IPS-20b (cell line): ENCODE measurements at regions not wholly inside any gene's neighbourhood (a gene's known extent, or its start where the extent isn't known, plus 50 kb on each side); places are given as distances from the start of the nearest gene placed in this dataset.
"Not testable (repeated sequence)": the region's sequence is repeated elsewhere in the genome, so short reads cannot be mapped to it uniquely, and the experiment has no call there.

Source experiments
- H3K27ac ChIP-seq: one replicate; pipeline ENCODE4 v1.5.1; 2013; ENCODE audit warnings: low read length
- H3K27me3 ChIP-seq: 2 replicates; pipeline ENCODE4 v1.6.1; 2013; ENCODE audit warnings: mild to moderate bottlenecking, low read length, inconsistent platforms; ENCODE audit not compliant: insufficient read depth
- H3K36me3 ChIP-seq: 2 replicates; pipeline ENCODE4 v1.6.1; 2013; ENCODE audit warnings: low read depth, mild to moderate bottlenecking, inconsistent platforms, low read length, moderate library complexity; ENCODE audit not compliant: insufficient read depth
- H3K4me1 ChIP-seq: 2 replicates; pipeline ENCODE4 v1.6.1; 2013; ENCODE audit warnings: mild to moderate bottlenecking, control low read depth, inconsistent platforms, low read length, moderate library complexity; ENCODE audit not compliant: insufficient read depth
- H3K4me3 ChIP-seq: 2 replicates; pipeline ENCODE4 v1.5.1; 2013; ENCODE audit warnings: mild to moderate bottlenecking, low read length, inconsistent platforms
- H3K9ac ChIP-seq: 2 replicates; pipeline ENCODE4 v1.6.1; 2013; ENCODE audit warnings: low read depth, mild to moderate bottlenecking, inconsistent platforms, low read length, moderate library complexity
- H3K9me3 ChIP-seq: 2 replicates; pipeline ENCODE4 v1.6.1; 2013; ENCODE audit warnings: mild to moderate bottlenecking, low read depth, low read length, inconsistent platforms; ENCODE audit not compliant: insufficient read depth

DNA sequence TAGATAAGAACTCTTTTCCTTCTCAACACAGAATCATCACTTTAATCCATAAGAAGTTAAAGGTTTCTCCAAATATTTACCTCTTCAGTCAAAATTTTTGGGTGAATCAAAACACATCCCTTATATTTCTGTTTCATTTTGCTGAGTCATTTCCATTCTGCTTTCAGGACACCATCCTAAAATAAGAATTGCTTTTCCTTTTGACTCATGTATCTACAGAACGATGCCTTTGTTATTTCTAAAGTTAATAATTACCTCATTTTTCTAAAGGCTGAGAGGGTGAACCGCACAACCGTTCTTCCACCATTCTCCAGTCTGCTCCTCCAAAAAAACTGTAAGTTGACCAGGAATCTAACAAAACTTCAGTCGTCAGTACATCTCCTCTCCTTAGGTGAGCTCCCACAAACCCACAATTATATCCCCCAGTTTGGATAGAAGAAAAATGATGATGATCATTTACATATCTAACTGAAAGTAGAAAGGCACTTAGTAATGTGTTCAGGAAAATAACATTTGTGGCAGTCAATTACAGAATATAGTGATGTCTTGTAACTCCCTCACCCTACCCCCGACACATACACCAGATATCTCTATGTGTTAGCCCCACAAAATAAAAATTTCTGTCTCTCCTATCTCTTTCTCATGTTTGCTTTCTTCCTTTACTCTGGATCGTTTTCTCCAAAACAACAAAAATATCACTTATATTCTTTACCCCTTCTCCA, 162.5 kb downstream of the RAD51AP2 start:
- H3K27me3 ChIP-seq: no peaks in the 10 kb centered on the region
- no peaks in the 10 kb centered on the region for H3K4me1 ChIP-seq
- H3K36me3 ChIP-seq: no peaks in the 10 kb centered on the region
- H3K4me3 ChIP-seq: no peak overlapping the region
- no peak overlapping the region for H3K27ac ChIP-seq
- H3K9me3 ChIP-seq: no peaks in the 10 kb centered on the region
- no peak overlapping the region for H3K9ac ChIP-seq

DNA sequence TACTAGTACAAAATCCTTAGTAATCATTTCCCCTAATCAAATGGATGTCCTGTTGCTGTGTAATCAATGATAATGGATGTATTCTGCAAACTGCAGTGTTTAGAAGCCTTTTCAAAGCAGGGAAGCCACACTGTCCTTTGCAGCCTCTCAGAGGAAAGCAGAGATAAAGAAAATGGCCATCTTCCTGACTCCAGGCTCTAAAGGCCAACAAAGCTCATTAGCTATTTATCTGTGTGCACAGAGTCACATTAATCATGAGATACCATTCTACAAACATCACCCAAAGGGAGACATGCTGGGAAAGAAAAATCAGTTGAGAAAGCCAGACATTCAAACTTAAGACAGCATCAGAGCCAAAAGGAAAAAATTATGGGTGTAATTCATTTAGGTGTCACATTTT, 165.0 kb downstream of the RAD51AP2 start:
- Histone ChIP-seq H3K9ac (no peak overlapping the region), H3K27ac (no peak overlapping the region), H3K9me3 (no peaks in the 10 kb centered on the region), H3K36me3 (no peaks in the 10 kb centered on the region), H3K4me1 (no peaks in the 10 kb centered on the region), H3K4me3 (no peak overlapping the region), H3K27me3 (no peaks in the 10 kb centered on the region)

- not testable (repeated sequence) for H3K4me3 ChIP-seq, H3K27ac ChIP-seq, H3K27me3 ChIP-seq, H3K4me1 ChIP-seq, H3K9me3 ChIP-seq, H3K9ac ChIP-seq, H3K36me3 ChIP-seq
These were observed 175.5 kb downstream of the RAD51AP2 start for GRCh38 chr2:17342692-17343091.

DNA sequence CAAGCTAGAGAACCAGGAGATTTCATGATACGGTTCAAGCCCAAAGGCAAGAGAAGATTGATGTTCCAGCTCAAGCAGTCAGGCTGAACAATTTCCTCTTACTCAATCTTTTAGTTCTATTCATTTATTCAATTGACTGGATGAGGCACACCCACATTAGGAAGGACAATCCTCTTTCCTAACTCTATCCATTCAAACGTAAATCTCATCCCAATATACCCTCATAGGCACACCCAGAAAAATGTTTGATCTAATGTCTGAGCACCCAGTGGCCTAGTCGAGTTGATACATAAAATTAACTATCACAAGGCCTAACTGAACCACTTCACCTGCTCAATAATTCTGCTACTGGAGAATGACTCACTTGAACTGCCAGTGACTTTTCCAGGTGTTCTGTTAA, 180.7 kb downstream of the RAD51AP2 start:
- H3K4me3 ChIP-seq: no peak overlapping the region
- H3K27ac ChIP-seq: no peak overlapping the region
- no peak overlapping the region for H3K9ac ChIP-seq
- H3K27me3 ChIP-seq: no peaks in the 10 kb centered on the region
- H3K9me3 ChIP-seq: no peaks in the 10 kb centered on the region
- H3K4me1 ChIP-seq: peaks cover 7% of the 10 kb centered on the region; the same call in 1 of the 2 replicates
- no peaks in the 10 kb centered on the region for H3K36me3 ChIP-seq

- Histone ChIP-seq H3K27me3 (no peaks in the 10 kb centered on the region), H3K9ac (no peak overlapping the region), H3K27ac (no peak overlapping the region), H3K36me3 (no peaks in the 10 kb centered on the region), H3K9me3 (no peaks in the 10 kb centered on the region), H3K4me1 (peaks cover 7% of the 10 kb centered on the region; the same call in 1 of the 2 replicates), H3K4me3 (no peak overlapping the region)
These were observed 181.8 kb downstream of the RAD51AP2 start for GRCh38 chr2:17336458-17336857.

DNA sequence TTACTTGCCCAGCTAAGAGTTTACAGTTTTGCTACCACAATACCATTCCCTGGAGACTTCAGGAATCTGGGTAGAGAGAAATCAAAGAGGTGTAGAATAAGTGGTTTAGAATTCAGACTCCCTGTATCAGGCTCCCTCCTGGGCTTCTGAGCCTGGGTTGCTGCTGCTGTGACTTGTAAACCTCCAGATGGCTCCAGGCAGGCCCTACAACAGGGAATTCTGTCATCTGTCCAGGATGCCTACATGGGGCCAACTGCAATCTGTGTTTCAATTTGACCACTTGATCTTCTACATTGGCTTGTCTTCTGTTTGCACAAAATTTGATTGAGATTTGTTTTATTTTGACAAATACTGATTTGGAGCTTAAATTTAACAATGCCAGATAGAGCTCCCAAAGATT, 183.9 kb downstream of the RAD51AP2 start:
- no peaks in the 10 kb centered on the region for H3K36me3 ChIP-seq
- H3K27ac ChIP-seq: no peak overlapping the region
- no peak overlapping the region for H3K9ac ChIP-seq
- H3K4me3 ChIP-seq: no peak overlapping the region
- no peaks in the 10 kb centered on the region for H3K27me3 ChIP-seq
- no peaks in the 10 kb centered on the region for H3K4me1 ChIP-seq
- H3K9me3 ChIP-seq: no peaks in the 10 kb centered on the region

GRCh38 chr2:17331636-17332035, 186.6 kb downstream of the RAD51AP2 start:
- H3K27me3 ChIP-seq: no peaks in the 10 kb centered on the region
- no peaks in the 10 kb centered on the region for H3K36me3 ChIP-seq
- H3K9ac ChIP-seq: no peak overlapping the region
- no peaks in the 10 kb centered on the region for H3K9me3 ChIP-seq
- H3K4me3 ChIP-seq: no peak overlapping the region
- H3K27ac ChIP-seq: no peak overlapping the region
- no peaks in the 10 kb centered on the region for H3K4me1 ChIP-seq

- Histone ChIP-seq H3K4me3 (no peak overlapping the region), H3K4me1 (no peaks in the 10 kb centered on the region), H3K9ac (no peak overlapping the region), H3K27me3 (no peaks in the 10 kb centered on the region), H3K27ac (no peak overlapping the region), H3K9me3 (no peaks in the 10 kb centered on the region), H3K36me3 (no peaks in the 10 kb centered on the region)
These were observed 190.1 kb downstream of the RAD51AP2 start for GRCh38 chr2:17328161-17328560.

DNA sequence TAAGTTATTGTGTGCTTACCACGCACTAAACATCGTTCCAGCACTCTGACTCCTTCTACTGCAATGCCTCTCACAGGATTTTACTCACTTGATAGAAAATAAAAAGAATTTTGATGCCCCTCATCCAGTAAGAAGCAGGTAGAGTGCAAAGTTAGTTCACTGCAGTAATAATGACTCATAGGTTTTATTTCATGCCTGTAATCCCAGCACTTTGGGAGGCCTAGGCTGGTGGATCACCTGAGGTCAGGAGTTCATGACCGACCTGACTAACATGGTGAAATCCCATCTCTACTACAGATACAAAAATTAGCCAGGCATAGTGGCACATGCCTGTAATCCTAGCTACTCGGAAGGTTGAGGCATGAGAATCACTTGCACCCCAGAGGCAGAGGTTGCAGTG, 190.6 kb downstream of the RAD51AP2 start:
- Histone ChIP-seq H3K4me1 (no peaks in the 10 kb centered on the region), H3K9me3 (no peaks in the 10 kb centered on the region), H3K27ac (no peak overlapping the region), H3K4me3 (no peak overlapping the region), H3K9ac (no peak overlapping the region), H3K36me3 (no peaks in the 10 kb centered on the region), H3K27me3 (no peaks in the 10 kb centered on the region)

GRCh38 chr2:17326717-17327116, 191.5 kb downstream of the RAD51AP2 start:
- Histone ChIP-seq H3K9me3 (no peaks in the 10 kb centered on the region), H3K27ac (no peak overlapping the region), H3K36me3 (no peaks in the 10 kb centered on the region), H3K9ac (no peak overlapping the region), H3K4me3 (no peak overlapping the region), H3K4me1 (no peaks in the 10 kb centered on the region), H3K27me3 (no peaks in the 10 kb centered on the region)

DNA sequence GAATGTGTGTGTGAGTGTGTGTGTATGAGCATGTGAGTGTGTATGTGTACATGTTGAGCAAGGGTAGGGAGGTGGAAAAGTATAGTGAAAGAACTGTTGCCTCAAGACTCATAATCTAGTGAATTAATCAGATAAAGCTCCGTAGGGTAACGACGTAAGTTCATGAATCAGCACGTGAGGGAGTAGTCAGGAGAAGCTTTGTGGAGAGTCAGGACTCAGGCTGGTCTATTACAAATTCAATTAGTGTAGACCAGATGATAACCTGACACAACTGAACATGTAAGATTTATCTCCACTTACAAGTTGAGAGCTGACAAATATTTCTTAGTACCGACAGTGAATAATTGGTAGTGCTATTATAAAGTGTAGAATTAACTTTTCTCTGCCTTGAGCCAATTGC, 194.5 kb downstream of the RAD51AP2 start:
- Histone ChIP-seq H3K9ac (no peak overlapping the region), H3K36me3 (no peaks in the 10 kb centered on the region), H3K27me3 (no peaks in the 10 kb centered on the region), H3K27ac (no peak overlapping the region), H3K4me1 (no peaks in the 10 kb centered on the region), H3K4me3 (no peak overlapping the region), H3K9me3 (no peaks in the 10 kb centered on the region)

DNA sequence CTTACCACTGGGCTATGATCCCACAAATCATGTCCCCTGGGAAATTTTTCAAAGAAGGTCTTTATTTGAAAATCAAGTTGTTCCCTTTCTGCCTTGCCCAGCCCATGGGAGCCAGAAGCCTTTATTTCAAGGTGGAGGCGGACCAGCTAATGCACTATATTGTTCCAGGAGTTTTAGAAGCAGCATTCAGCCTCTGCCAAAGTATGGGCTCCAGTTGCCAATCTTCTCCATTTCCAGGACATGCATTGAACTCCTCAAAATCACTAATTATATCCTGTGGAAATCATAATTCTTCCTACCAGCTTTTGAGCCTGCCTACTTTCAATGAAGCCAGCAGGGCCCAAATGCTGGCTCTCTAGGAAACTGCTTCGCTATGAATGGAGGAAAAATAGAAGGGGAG, 195.8 kb downstream of the RAD51AP2 start:
- H3K4me1 ChIP-seq: no peaks in the 10 kb centered on the region
- no peaks in the 10 kb centered on the region for H3K27me3 ChIP-seq
- H3K27ac ChIP-seq: no peak overlapping the region
- no peaks in the 10 kb centered on the region for H3K9me3 ChIP-seq
- H3K9ac ChIP-seq: no peak overlapping the region
- no peak overlapping the region for H3K4me3 ChIP-seq
- H3K36me3 ChIP-seq: no peaks in the 10 kb centered on the region
